Dendritic cell treated with granulocyte-macrophage colony-stimulating factor and Interleukin-4, amounts not matched to agents 40 ng/mL and 50 ng/mL, for 4 days (primary cell): ENCODE measurements at regions not wholly inside any gene's neighbourhood (a gene's known extent, or its start where the extent isn't known, plus 50 kb on each side); places are given as distances from the start of the nearest gene placed in this dataset.
"Not testable (repeated sequence)": the region's sequence is repeated elsewhere in the genome, so short reads cannot be mapped to it uniquely, and the experiment has no call there.

Source experiments
- H3K27ac Mint-ChIP-seq: one replicate; pipeline ENCODE4 v1.8.0; 2022; ENCODE audit warnings: mild to moderate bottlenecking, mixed read lengths
- H3K27me3 Mint-ChIP-seq: one replicate; pipeline ENCODE4 v1.8.0; 2022; ENCODE audit warnings: mild to moderate bottlenecking, mixed read lengths
- H3K36me3 Mint-ChIP-seq: one replicate; pipeline ENCODE4 v1.8.0; 2022; ENCODE audit warnings: low read depth, mixed read lengths
- H3K4me1 Mint-ChIP-seq: one replicate; pipeline ENCODE4 v1.8.0; 2022; ENCODE audit warnings: low read depth, mixed read lengths
- H3K4me3 Mint-ChIP-seq: one replicate; pipeline ENCODE4 v1.8.0; 2022; ENCODE audit warnings: mild to moderate bottlenecking, moderate library complexity, mixed read lengths
- H3K9me3 Mint-ChIP-seq: one replicate; pipeline ENCODE4 v1.8.0; 2022; ENCODE audit warnings: mixed read lengths
- intact Hi-C: fragments of 100-400 bp; cut with micrococcal nuclease; formaldehyde crosslinking; loops from one replicate; pipeline ENCODE4 v1.15.0; 2022

DNA sequence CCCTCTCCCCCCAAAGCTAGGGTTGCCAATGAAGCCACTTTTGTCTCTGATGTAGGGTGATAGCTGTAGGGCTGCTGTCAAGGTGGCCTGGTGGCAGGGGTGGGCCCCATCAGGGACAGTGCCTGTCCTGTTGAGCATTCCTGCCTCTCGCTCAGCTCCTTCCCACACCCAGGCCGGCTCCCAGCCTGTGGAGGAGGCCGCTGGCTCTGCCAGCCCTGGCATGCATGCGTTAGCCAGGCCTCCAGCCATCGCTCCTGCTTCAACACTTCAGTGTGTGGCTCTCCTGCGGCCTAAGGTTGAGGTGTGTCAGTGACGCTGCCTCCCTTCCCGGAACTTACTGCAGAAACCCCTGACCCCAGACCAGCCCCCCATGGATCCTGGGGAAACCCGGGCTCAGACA is 194.5 kb downstream of the TBC1D2B start:
- H3K9me3 Mint-ChIP-seq, H3K27me3 Mint-ChIP-seq, H3K4me3 Mint-ChIP-seq, H3K36me3 Mint-ChIP-seq, H3K27ac Mint-ChIP-seq, H3K4me1 Mint-ChIP-seq, intact Hi-C loops: not testable (repeated sequence)

- H3K9me3 Mint-ChIP-seq: no peaks in the 10 kb centered on the region
- no peaks in the 10 kb centered on the region for H3K36me3 Mint-ChIP-seq
- intact Hi-C loops: no loop called here
- no peaks in the 10 kb centered on the region for H3K27me3 Mint-ChIP-seq
- no peak overlapping the region for H3K27ac Mint-ChIP-seq
- H3K4me3 Mint-ChIP-seq: no peak overlapping the region
- H3K4me1 Mint-ChIP-seq: no peaks in the 10 kb centered on the region
Measured at GRCh38 chr15:77881950-77882349, 195.6 kb downstream of the TBC1D2B start.

GRCh38 chr15:77881535-77881934 is 196.0 kb downstream of the TBC1D2B start:
- H3K36me3 Mint-ChIP-seq, intact Hi-C loops, H3K9me3 Mint-ChIP-seq, H3K27me3 Mint-ChIP-seq, H3K4me1 Mint-ChIP-seq, H3K27ac Mint-ChIP-seq, H3K4me3 Mint-ChIP-seq: not testable (repeated sequence)

DNA sequence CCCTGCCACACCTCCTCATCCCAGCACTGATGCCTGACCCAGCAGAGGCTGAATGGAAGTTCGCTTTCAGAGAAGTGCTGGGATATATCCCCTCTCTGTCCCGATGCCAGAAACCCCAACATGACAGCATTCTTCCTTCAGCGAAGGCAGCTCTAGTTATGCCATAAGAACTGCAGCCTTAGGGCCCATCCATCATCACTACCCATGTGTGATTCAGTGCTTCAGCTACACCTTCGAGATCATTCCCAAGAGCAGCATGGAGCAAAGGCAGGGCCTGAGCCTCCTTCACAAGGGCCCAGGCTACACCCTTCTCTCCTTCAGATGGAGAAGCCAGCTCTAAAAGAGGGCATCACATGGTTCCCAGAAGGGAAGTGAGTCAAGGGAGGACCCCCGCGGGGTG is 198.0 kb downstream of the TBC1D2B start:
- intact Hi-C loops: loop anchor here (10.0 kb wide), 1 partner anchor 245 kb away; the partner anchor contains the start of gene LINGO1

GRCh38 chr15:77877869-77878577 is 199.5 kb downstream of the TBC1D2B start:
- H3K4me3 Mint-ChIP-seq: no peak overlapping the region
- H3K27me3 Mint-ChIP-seq: no peaks in the 10 kb centered on the region
- no peaks in the 10 kb centered on the region for H3K4me1 Mint-ChIP-seq
- intact Hi-C loops: loop anchor here (10.0 kb wide), 1 partner anchor 243 kb away; the partner anchor contains the start of gene LINGO1
- H3K36me3 Mint-ChIP-seq: no peaks in the 10 kb centered on the region
- H3K27ac Mint-ChIP-seq: no peak overlapping the region
- no peaks in the 10 kb centered on the region for H3K9me3 Mint-ChIP-seq

More for the DNA sequence above, 198.0 kb downstream of the TBC1D2B start:
- not testable (repeated sequence) for H3K9me3 Mint-ChIP-seq, H3K4me3 Mint-ChIP-seq, H3K27me3 Mint-ChIP-seq, H3K4me1 Mint-ChIP-seq, H3K27ac Mint-ChIP-seq, H3K36me3 Mint-ChIP-seq

GRCh38 chr15:77876107-77876820 is 201.2 kb downstream of the TBC1D2B start:
- not testable (repeated sequence) for H3K4me3 Mint-ChIP-seq, H3K4me1 Mint-ChIP-seq, H3K27me3 Mint-ChIP-seq, H3K27ac Mint-ChIP-seq, H3K36me3 Mint-ChIP-seq, H3K9me3 Mint-ChIP-seq
- intact Hi-C loops: loop anchor here (10.0 kb wide), 1 partner anchor 241 kb away; the partner anchor contains the start of gene LINGO1

GRCh38 chr15:77875066-77875721 is 202.3 kb downstream of the TBC1D2B start:
- not testable (repeated sequence) for H3K4me1 Mint-ChIP-seq, H3K9me3 Mint-ChIP-seq
- intact Hi-C loops: loop anchor here (10.0 kb wide), 1 partner anchor 240 kb away; the partner anchor contains the start of gene LINGO1

GRCh38 chr15:77874063-77874462 is 203.4 kb downstream of the TBC1D2B start:
- Mint-ChIP-seq H3K4me1 (no peaks in the 10 kb centered on the region), H3K27ac (no peak overlapping the region), H3K9me3 (no peaks in the 10 kb centered on the region), H3K36me3 (no peaks in the 10 kb centered on the region), H3K27me3 (peaks cover 12% of the 10 kb centered on the region), H3K4me3 (no peak overlapping the region)
- intact Hi-C loops: loop anchor here (10.0 kb wide), 1 partner anchor 239 kb away; the partner anchor contains the start of gene LINGO1

More at GRCh38 chr15:77875066-77875721, 202.3 kb downstream of the TBC1D2B start:
- not testable (repeated sequence) for H3K27me3 Mint-ChIP-seq, H3K36me3 Mint-ChIP-seq, H3K4me3 Mint-ChIP-seq, H3K27ac Mint-ChIP-seq

- intact Hi-C loops: loop anchor here (10.0 kb wide), 1 partner anchor 238 kb away; the partner anchor contains the start of gene LINGO1
- H3K36me3 Mint-ChIP-seq, H3K27ac Mint-ChIP-seq, H3K4me3 Mint-ChIP-seq, H3K9me3 Mint-ChIP-seq, H3K4me1 Mint-ChIP-seq: not testable (repeated sequence)
- peaks cover 12% of the 10 kb centered on the region for H3K27me3 Mint-ChIP-seq
Measured at GRCh38 chr15:77872521-77873425, 204.7 kb downstream of the TBC1D2B start.

- peaks cover 12% of the 10 kb centered on the region for H3K27me3 Mint-ChIP-seq
- H3K36me3 Mint-ChIP-seq: no peaks in the 10 kb centered on the region
- H3K4me3 Mint-ChIP-seq: no peak overlapping the region
- H3K27ac Mint-ChIP-seq: no peak overlapping the region
- H3K9me3 Mint-ChIP-seq: no peaks in the 10 kb centered on the region
- intact Hi-C loops: loop anchor here (10.0 kb wide), 1 partner anchor 237 kb away; the partner anchor contains the start of gene LINGO1
- no peaks in the 10 kb centered on the region for H3K4me1 Mint-ChIP-seq
Measured at GRCh38 chr15:77871852-77872371, 205.6 kb downstream of the TBC1D2B start.

- intact Hi-C loops: loop anchor here (10.0 kb wide), 1 partner anchor 236 kb away; the partner anchor contains the start of gene LINGO1
- H3K4me1 Mint-ChIP-seq: no peaks in the 10 kb centered on the region
- H3K36me3 Mint-ChIP-seq: no peaks in the 10 kb centered on the region
Measured at GRCh38 chr15:77870195-77871065, 207.1 kb downstream of the TBC1D2B start.

GRCh38 chr15:77869021-77869895 is 208.3 kb downstream of the TBC1D2B start:
- Mint-ChIP-seq H3K36me3 (no peaks in the 10 kb centered on the region), H3K9me3 (no peaks in the 10 kb centered on the region), H3K27ac (no peak overlapping the region), H3K27me3 (peaks cover 12% of the 10 kb centered on the region), H3K4me1 (no peaks in the 10 kb centered on the region), H3K4me3 (no peak overlapping the region)
- intact Hi-C loops: no loop called here

More at GRCh38 chr15:77870195-77871065, 207.1 kb downstream of the TBC1D2B start:
- Mint-ChIP-seq H3K4me3 (no peak overlapping the region), H3K27me3 (peaks cover 12% of the 10 kb centered on the region), H3K9me3 (no peaks in the 10 kb centered on the region), H3K27ac (no peak overlapping the region)
